ENCODE measurements at regions not wholly inside any gene's neighbourhood (a gene's known extent, or its start where the extent isn't known, plus 50 kb on each side); places are given as distances from the start of the nearest gene placed in this dataset.

DNA sequence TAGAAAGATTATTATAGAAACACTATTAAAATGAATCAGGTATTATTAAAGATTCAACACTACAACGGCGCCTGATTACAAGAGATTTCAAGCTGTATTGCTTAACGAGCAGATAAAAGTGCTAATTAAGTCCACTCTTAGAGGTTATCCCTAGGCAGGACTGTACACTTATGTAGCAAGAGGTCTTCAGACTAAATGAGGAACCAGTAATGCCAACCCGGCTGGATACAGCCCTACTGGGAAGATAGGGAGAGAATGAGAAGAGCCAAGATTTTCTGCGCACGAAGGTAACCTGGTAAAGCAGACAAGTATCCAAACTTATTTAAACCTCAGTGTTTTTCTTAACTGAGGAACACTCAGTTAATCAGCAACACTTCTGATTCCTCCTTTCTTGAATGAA is 115.7 kb upstream of the HIVEP3 start:
- H3K4me2 ChIP-seq (ENCODE audit: unreplicated experiment), result peak overlapping the region; percentile 77

DNA sequence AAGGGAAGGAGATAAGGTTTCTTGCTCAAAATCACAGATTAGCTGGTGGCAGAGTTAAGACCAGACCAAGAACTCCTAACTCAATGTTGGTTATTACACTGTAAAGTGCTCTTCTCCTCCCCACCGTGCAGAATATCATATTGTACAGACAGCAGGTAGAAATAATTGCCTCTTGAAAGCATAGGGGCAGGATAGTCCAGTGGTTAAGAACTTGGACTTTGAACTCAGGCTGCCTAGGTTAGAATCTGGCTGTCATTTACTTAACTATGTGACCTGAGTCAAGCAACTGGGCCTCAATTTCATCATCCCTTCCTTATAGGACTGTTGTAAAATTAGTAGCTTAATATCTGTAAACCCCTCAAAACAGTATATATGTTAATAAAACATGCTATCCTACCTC is 114.9 kb upstream of the HIVEP3 start:
- Histone ChIP-seq H3K4me1 (ENCODE audit: insufficient read depth) (no peaks in the 10 kb centered on the region), H3K9me2 (ENCODE audit: insufficient read depth) (no peaks in the 10 kb centered on the region), H4K20me1 (ENCODE audit: insufficient read depth) (no peaks in the 10 kb centered on the region), H3K27me3 (replicated peaks; ENCODE audit: insufficient read depth) (no peaks in the 10 kb centered on the region), H2AFZ (no peak overlapping the region), H3K4me2 (ENCODE audit: unreplicated experiment) (no peak overlapping the region), H3K9ac (no peak overlapping the region), H3K36me3 (ENCODE audit: low read depth) (no peaks in the 10 kb centered on the region), H3K79me2 (ENCODE audit: insufficient read depth) (peaks cover 35% of the 10 kb centered on the region), H3F3A (ENCODE audit: insufficient read depth) (no peaks in the 10 kb centered on the region), H3K27ac (no peak overlapping the region), H3K9me3 (ENCODE audit: low read depth) (no peaks in the 10 kb centered on the region), H3K4me3 (no peak overlapping the region)
- no peak for DNase-seq
- TF ChIP-seq EZH2 (IDR thresholded peaks at IDR 0.05; ENCODE audit: insufficient read depth, poor library complexity, severe bottlenecking) (no peak), EZH2phosphoT487 (IDR thresholded peaks at IDR 0.05; ENCODE audit: insufficient read depth, low read depth) (no peak)
- 40 to 53% methylated on average over 1 of the region's 1 CpG for WGBS, 2 experiments (ENCODE audit: low coverage in 1 of 2, low lambda C conversion rate in 2 of 2, missing lambda C conversion rate in 2 of 2)
- in situ Hi-C loops (cut with MboI), result no loop called here

More for the DNA sequence above, 115.7 kb upstream of the HIVEP3 start:
- Histone ChIP-seq H3K9me3 (ENCODE audit: low read depth) (no peaks in the 10 kb centered on the region), H3F3A (ENCODE audit: insufficient read depth) (no peaks in the 10 kb centered on the region), H2AFZ (peak overlapping the region; percentile 91), H3K27me3 (replicated peaks; ENCODE audit: insufficient read depth) (no peaks in the 10 kb centered on the region), H3K4me3 (peak overlapping the region; percentile 89; the same call in 1 of the 2 replicates), H4K20me1 (ENCODE audit: insufficient read depth) (no peaks in the 10 kb centered on the region), H3K4me1 (ENCODE audit: insufficient read depth) (no peaks in the 10 kb centered on the region), H3K36me3 (ENCODE audit: low read depth) (no peaks in the 10 kb centered on the region), H3K27ac (no peak overlapping the region), H3K9ac (no peak overlapping the region), H3K9me2 (ENCODE audit: insufficient read depth) (no peaks in the 10 kb centered on the region), H3K79me2 (ENCODE audit: insufficient read depth) (peaks cover 35% of the 10 kb centered on the region)
- 87 to 91% methylated on average over 6 of the region's 6 CpGs for WGBS, 2 experiments (ENCODE audit: low coverage in 1 of 2, low lambda C conversion rate in 2 of 2, missing lambda C conversion rate in 2 of 2)
- no peak for TF ChIP-seq EZH2 (IDR thresholded peaks at IDR 0.05; ENCODE audit: insufficient read depth, poor library complexity, severe bottlenecking)
- TF ChIP-seq EZH2phosphoT487 (IDR thresholded peaks at IDR 0.05; ENCODE audit: insufficient read depth, low read depth), result no peak
- no peak for DNase-seq
- in situ Hi-C loops (cut with MboI), result no loop called here

DNA sequence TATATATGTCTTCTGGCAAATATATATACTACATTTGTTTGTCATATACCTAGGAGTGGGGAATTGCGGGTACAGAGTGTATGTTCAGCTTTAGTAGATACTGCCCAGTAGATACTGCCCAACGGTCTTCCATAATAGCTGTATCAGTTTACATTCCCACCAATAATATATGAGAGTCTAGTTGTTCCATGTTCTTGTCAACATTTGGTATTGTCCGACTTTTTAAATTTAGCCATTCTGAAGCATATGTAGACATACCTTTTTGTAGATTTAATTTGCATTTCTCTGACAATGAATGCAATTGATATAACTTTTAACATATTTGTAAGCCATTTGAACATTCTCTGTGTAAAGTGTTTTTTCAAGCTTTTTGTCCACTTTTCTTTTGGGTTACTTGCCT is 99.0 kb upstream of the HIVEP3 start:
- no peak overlapping the region for H3K4me2 ChIP-seq (ENCODE audit: unreplicated experiment)
- WGBS, 2 experiments (ENCODE audit: low coverage in 1 of 2, low lambda C conversion rate in 2 of 2, missing lambda C conversion rate in 2 of 2), result 89 to 91% methylated on average over 3 of the region's 3 CpGs
- H2AFZ ChIP-seq, result no peak overlapping the region
- H3K4me1 ChIP-seq (ENCODE audit: insufficient read depth), result no peaks in the 10 kb centered on the region
- H3K27ac ChIP-seq, result no peak overlapping the region
- H3K36me3 ChIP-seq (ENCODE audit: low read depth), result no peaks in the 10 kb centered on the region
- no peaks in the 10 kb centered on the region for H3K9me3 ChIP-seq (ENCODE audit: low read depth)
- DNase-seq, result no peak
- no peaks in the 10 kb centered on the region for H3K9me2 ChIP-seq (ENCODE audit: insufficient read depth)
- H4K20me1 ChIP-seq (ENCODE audit: insufficient read depth), result no peaks in the 10 kb centered on the region
- no peak overlapping the region for H3K4me3 ChIP-seq
- no peak overlapping the region for H3K9ac ChIP-seq
- no peaks in the 10 kb centered on the region for H3F3A ChIP-seq (ENCODE audit: insufficient read depth)
- H3K79me2 ChIP-seq (ENCODE audit: insufficient read depth), result no peaks in the 10 kb centered on the region
- no peaks in the 10 kb centered on the region for H3K27me3 ChIP-seq (replicated peaks; ENCODE audit: insufficient read depth)
- TF ChIP-seq EZH2 (IDR thresholded peaks at IDR 0.05; ENCODE audit: insufficient read depth, poor library complexity, severe bottlenecking) (no peak), EZH2phosphoT487 (IDR thresholded peaks at IDR 0.05; ENCODE audit: insufficient read depth, low read depth) (no peak)
- in situ Hi-C loops (cut with MboI), result no loop called here

DNA sequence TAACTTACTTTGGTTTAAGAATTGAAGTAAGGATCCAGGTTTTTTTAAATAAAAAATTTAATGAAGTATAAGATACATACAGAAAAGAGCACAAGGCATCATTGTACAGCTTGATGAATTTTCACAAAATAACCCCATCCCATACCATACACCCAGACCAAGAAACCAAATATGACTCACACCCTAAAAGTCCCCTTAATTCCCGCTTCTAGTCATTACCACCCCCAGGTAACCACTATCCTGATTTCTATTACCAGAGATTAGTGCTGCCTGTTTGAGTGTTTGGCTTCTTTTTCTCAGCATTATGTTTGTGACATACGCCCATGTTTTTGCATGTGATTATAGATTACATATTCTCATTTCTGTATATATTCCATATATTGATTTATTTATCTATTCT is 98.5 kb upstream of the HIVEP3 start:
- no peaks in the 10 kb centered on the region for H3K4me1 ChIP-seq (ENCODE audit: insufficient read depth)
- no peaks in the 10 kb centered on the region for H3K36me3 ChIP-seq (ENCODE audit: low read depth)
- no peak overlapping the region for H3K27ac ChIP-seq
- no peak overlapping the region for H3K4me2 ChIP-seq (ENCODE audit: unreplicated experiment)
- H3K27me3 ChIP-seq (replicated peaks; ENCODE audit: insufficient read depth), result no peaks in the 10 kb centered on the region
- 93 to 94% methylated on average over 2 of the region's 2 CpGs for WGBS, 2 experiments (ENCODE audit: low coverage in 1 of 2, low lambda C conversion rate in 2 of 2, missing lambda C conversion rate in 2 of 2)
- TF ChIP-seq EZH2phosphoT487 (IDR thresholded peaks at IDR 0.05; ENCODE audit: insufficient read depth, low read depth) (no peak), EZH2 (IDR thresholded peaks at IDR 0.05; ENCODE audit: insufficient read depth, poor library complexity, severe bottlenecking) (no peak)
- no peaks in the 10 kb centered on the region for H3K79me2 ChIP-seq (ENCODE audit: insufficient read depth)
- DNase-seq, result no peak
- no peak overlapping the region for H3K9ac ChIP-seq
- H3K9me2 ChIP-seq (ENCODE audit: insufficient read depth), result no peaks in the 10 kb centered on the region
- H3F3A ChIP-seq (ENCODE audit: insufficient read depth), result no peaks in the 10 kb centered on the region
- in situ Hi-C loops (cut with MboI), result no loop called here
- no peaks in the 10 kb centered on the region for H4K20me1 ChIP-seq (ENCODE audit: insufficient read depth)
- H3K4me3 ChIP-seq, result no peak overlapping the region
- H3K9me3 ChIP-seq (ENCODE audit: low read depth), result no peaks in the 10 kb centered on the region
- H2AFZ ChIP-seq, result no peak overlapping the region

DNA sequence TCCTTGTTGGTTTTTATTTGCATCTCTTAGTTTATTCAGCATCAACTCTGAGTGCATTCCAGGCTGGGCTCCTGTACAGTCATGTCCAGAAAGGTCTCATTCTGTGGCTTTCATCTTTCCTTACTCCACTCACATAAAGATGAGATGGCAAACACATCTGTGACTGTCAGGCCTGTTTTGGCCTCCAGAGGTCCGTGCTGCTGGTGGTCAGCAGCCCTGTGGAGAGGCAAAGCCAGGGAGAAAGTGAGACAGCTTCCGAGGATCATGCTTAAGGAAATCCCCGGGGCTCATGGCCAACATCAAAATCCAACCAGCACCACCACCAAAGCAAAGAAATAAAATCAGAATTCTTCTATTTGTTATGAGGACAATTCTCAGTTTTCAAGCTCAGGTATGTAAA is 96.1 kb upstream of the HIVEP3 start:
- H3K9me2 ChIP-seq (ENCODE audit: insufficient read depth), result no peaks in the 10 kb centered on the region
- 43 to 59% methylated on average over 3 of the region's 3 CpGs for WGBS, 2 experiments (ENCODE audit: low coverage in 1 of 2, low lambda C conversion rate in 2 of 2, missing lambda C conversion rate in 2 of 2)
- H3K4me2 ChIP-seq (ENCODE audit: unreplicated experiment), result no peak overlapping the region
- no peaks in the 10 kb centered on the region for H3K36me3 ChIP-seq (ENCODE audit: low read depth)
- no peaks in the 10 kb centered on the region for H3K79me2 ChIP-seq (ENCODE audit: insufficient read depth)
- no peaks in the 10 kb centered on the region for H3K4me1 ChIP-seq (ENCODE audit: insufficient read depth)
- no peaks in the 10 kb centered on the region for H3K27me3 ChIP-seq (replicated peaks; ENCODE audit: insufficient read depth)
- H3F3A ChIP-seq (ENCODE audit: insufficient read depth), result no peaks in the 10 kb centered on the region
- no peak overlapping the region for H3K27ac ChIP-seq
- H2AFZ ChIP-seq, result no peak overlapping the region
- H3K9me3 ChIP-seq (ENCODE audit: low read depth), result no peaks in the 10 kb centered on the region
- TF ChIP-seq EZH2phosphoT487 (IDR thresholded peaks at IDR 0.05; ENCODE audit: insufficient read depth, low read depth) (no peak), EZH2 (IDR thresholded peaks at IDR 0.05; ENCODE audit: insufficient read depth, poor library complexity, severe bottlenecking) (no peak)
- H3K4me3 ChIP-seq, result no peak overlapping the region
- no peaks in the 10 kb centered on the region for H4K20me1 ChIP-seq (ENCODE audit: insufficient read depth)
- H3K9ac ChIP-seq, result no peak overlapping the region
- in situ Hi-C loops (cut with MboI), result no loop called here
- no peak for DNase-seq

Measured in GM23248 (cell line).